ENCODE measurements at regions not wholly inside any gene's neighbourhood (a gene's known extent, or its start where the extent isn't known, plus 50 kb on each side); places are given as distances from the start of the nearest gene placed in this dataset.

GRCh38 chr3:145939431-145939830, 221.6 kb downstream of the PLOD2 start:
- Histone ChIP-seq H3K79me2 (replicated peaks; ENCODE audit: insufficient read depth) (no peaks in the 10 kb centered on the region), H2AFZ (no peak overlapping the region), H3K27me3 (ENCODE audit: insufficient read depth) (no peaks in the 10 kb centered on the region), H3K4me1 (ENCODE audit: insufficient read depth) (no peaks in the 10 kb centered on the region), H3K36me3 (ENCODE audit: insufficient read depth) (no peaks in the 10 kb centered on the region), H3K27ac (ENCODE audit: low read depth) (no peak overlapping the region), H3K4me2 (no peak overlapping the region), H3F3A (replicated peaks; ENCODE audit: low read depth) (no peaks in the 10 kb centered on the region), H4K20me1 (replicated peaks; ENCODE audit: insufficient read depth) (no peaks in the 10 kb centered on the region), H3K9me2 (ENCODE audit: insufficient read depth) (no peaks in the 10 kb centered on the region), H3K4me3 (no peak overlapping the region)
- H3K27ac Mint-ChIP-seq: no peak overlapping the region
- H3K9me3 Mint-ChIP-seq: no peaks in the 10 kb centered on the region; the same call in 2 of the 3 replicates
- ATAC-seq (no peak), DNase-seq (ENCODE audit: low spot score) (no peak)
- H3K4me1 Mint-ChIP-seq: peaks cover 2% of the 10 kb centered on the region; the same call in 1 of the 3 replicates
- H3K4me3 Mint-ChIP-seq: no peak overlapping the region
- TF ChIP-seq ETS1 (IDR thresholded peaks at IDR 0.05) (no peak), STAT1 (IDR thresholded peaks at IDR 0.05; ENCODE audit: unreplicated experiment) (no peak), CREB1 (CRISPR knock-in tag; IDR thresholded peaks at IDR 0.05; ENCODE audit: low read depth) (no peak), ZNF114 (CRISPR knock-in tag; IDR thresholded peaks at IDR 0.05) (no peak), NANOG (IDR thresholded peaks at IDR 0.05; ENCODE audit: borderline replicate concordance) (no peak), ZNF331 (CRISPR knock-in tag; IDR thresholded peaks at IDR 0.05; ENCODE audit: low read depth) (no peak), REST (IDR thresholded peaks at IDR 0.05; ENCODE audit: unreplicated experiment) (no peak), POLR2AphosphoS5 (IDR thresholded peaks at IDR 0.05; ENCODE audit: low read depth) (no peak), ZNF462 (CRISPR knock-in tag; IDR thresholded peaks at IDR 0.05) (no peak), EZH2phosphoT487 (IDR thresholded peaks at IDR 0.05; ENCODE audit: unreplicated experiment) (no peak), EZH2 (IDR thresholded peaks at IDR 0.05; ENCODE audit: low read depth, unreplicated experiment) (no peak), JUNB (IDR thresholded peaks at IDR 0.05; ENCODE audit: unreplicated experiment) (no peak), CTCF (conservative IDR thresholded peaks at IDR 0.05; ENCODE audit: low read depth in 2 of 2) (no peak)
- peaks cover 3% of the 10 kb centered on the region for H3K27me3 Mint-ChIP-seq (ENCODE audit: insufficient read depth, low read depth, poor library complexity)
- H3K36me3 Mint-ChIP-seq (ENCODE audit: low read depth): no peaks in the 10 kb centered on the region
